SW 1271 (cell line): ENCODE measurements at regions not wholly inside any gene's neighbourhood (a gene's known extent, or its start where the extent isn't known, plus 50 kb on each side); places are given as distances from the start of the nearest gene placed in this dataset.

ENCODE experiments used
- DNase-seq, 2 experiments: peaks; one replicate each; lab custom pipeline; 2025; lab: John Stamatoyannopoulos, UW

DNA sequence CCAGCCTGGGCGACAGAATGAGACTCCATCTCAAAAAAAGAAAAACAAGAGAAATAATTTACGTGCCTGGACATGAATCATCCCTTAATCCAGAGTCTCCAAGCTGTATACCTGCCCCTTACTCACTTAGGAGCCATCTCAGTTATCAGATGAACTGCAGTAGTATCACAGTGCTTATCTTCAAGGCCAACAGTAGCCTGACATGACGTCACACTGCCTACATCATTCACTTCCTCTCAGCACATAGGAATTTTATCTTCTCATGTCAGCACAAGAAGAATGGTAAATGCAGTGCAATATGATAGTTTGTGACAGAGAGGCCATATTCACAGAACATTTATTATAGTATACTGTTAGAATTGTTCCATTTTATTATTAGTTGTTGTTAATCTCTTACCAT, 216.6 kb downstream of the SS18 start:
- DNase-seq, result no peak

- no peak for DNase-seq
Observed at GRCh38 chr18:25866331-25866730, 224.1 kb downstream of the SS18 start.

DNA sequence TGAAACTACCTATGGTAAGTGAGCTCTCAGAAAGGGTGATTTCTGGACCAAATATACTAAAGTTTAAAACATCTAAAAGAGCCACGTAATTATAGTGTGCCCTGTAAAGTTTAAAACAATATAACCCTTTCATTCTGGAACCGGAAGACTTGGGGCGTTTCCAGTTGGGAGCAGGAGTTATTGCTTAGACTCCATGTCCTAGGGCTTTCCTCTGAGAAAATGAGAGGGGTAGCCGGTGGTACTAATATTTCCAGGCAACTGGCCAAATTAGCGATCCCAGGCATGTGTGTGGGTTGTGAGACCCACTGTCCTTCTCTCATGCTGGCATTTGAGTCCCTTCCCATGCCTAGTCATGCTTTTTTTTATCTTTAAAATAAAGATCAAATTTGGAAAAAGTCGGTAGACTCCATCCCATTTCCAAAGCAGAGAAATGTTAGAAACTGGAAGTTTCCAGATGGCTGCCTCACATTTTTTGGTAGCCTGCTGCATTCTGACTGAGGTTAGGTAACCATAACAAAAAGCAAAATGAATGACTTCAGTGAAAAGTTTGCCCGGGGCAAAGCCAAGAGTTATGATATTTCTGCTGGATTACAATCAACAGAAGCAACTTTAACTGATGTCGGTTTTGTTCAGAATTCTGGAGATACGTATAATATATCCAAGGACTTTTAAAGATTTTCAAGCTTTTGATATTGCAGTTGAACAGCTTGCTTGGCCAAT, 227.4 kb downstream of the SS18 start:
- no peak for DNase-seq

- no peak for DNase-seq
Observed at GRCh38 chr18:25853691-25854433, 236.6 kb downstream of the SS18 start.

DNA sequence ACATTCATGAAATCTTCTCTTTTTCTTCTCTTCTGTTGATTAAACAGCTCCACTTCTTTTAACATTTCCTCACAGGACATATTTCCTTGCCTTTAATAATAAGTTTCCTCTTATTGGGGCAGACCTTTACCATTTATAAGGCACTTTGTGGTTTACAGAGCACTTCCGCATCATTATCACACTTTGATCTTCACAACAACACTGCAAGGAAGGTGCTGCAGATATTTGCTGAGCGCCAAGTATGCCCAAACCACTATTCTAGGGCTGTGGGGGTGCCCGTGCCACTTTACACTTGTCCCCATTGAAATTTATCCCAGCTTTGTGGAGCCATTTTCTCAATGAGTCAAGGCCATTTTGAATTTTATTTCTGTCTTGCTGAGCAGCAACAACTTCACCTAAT, 246.6 kb downstream of the SS18 start:
- no peak for DNase-seq

- no peak for DNase-seq
Observed at GRCh38 chr18:25842665-25843064, 247.7 kb downstream of the SS18 start.

- no peak for DNase-seq
Observed at GRCh38 chr18:25834061-25834460, 256.4 kb downstream of the SS18 start.

DNA sequence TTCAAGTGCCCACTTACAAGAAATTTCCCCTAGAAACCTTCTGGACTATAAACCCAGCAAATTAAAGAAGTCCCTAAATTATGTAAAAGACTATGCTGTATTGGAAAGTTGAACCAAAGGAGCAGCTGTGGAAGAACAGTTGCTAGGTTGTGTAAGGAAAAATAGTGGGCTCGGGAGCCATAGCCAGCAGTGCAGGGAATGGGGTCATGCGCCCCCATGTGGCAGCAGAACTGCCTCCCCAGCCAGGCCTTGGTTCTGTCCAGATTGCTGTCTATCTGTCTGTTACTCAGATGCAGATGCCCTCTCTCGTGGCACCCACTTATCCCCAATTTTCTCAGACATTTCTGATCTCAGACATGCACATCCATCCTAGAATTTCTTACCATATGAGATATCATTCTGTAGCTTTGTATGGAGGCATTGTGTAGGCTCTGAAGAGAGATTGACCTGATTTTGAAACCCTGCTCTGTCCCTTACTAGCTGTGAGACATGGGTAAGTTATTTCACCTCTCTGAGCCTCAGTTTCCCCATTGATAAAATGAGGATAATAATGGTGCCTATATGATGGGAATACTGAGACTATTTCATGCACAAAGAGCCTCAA, 258.3 kb downstream of the SS18 start:
- peak in 1 of 2 experiments; percentile 41 for DNase-seq

DNA sequence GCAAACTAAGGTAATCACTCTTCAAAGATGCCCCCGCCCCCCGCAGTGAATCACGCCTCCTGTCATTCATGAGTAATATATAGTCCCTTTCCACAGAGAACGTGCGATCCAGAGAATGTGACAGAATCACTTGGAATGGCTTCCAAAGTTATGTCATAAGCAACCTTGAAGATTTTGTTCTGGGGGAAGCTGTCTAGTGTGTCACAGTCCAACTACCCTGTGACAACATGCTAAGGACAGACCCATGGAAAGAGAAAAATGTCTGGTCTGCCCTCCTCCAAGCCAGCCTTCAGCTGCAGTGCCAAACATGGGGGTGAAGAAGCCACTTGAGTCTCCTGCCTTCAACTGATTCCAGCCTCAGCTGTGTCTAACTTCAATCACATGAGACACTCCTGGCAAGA, 259.1 kb downstream of the SS18 start:
- DNase-seq, result no peak

- DNase-seq, result no peak
Observed at GRCh38 chr18:25830787-25831186, 259.6 kb downstream of the SS18 start.

DNA sequence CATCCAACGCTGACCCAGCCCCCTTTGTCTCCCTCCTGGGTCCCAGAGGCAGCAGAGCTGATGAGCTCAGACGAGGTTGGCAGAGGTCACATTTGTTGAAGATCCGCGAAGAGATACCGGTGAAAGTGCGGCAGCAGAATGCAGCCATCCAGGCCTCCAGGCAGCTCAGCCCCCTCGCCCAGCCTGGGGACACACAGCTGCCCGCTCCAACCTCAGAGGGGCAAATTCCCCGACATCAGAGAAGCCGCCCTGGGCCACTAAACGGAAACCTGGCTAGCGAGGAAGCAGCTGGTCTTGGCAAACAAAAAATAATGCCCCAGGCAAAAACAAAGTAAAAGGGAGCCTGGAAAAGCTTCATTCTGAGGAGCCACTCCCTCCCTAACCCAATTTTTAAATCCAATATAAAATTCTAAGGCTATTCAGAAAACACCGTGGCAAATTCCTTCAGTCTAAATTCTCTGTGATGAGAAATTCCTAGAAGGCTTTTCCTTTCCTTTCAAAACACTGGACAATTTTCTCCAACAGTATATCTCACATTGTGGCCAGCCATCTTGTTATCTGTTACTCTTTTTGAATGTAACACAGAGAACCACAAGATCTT, 262.4 kb downstream of the SS18 start:
- no peak for DNase-seq

GRCh38 chr18:25827228-25827627, 263.2 kb downstream of the SS18 start:
- no peak for DNase-seq

DNA sequence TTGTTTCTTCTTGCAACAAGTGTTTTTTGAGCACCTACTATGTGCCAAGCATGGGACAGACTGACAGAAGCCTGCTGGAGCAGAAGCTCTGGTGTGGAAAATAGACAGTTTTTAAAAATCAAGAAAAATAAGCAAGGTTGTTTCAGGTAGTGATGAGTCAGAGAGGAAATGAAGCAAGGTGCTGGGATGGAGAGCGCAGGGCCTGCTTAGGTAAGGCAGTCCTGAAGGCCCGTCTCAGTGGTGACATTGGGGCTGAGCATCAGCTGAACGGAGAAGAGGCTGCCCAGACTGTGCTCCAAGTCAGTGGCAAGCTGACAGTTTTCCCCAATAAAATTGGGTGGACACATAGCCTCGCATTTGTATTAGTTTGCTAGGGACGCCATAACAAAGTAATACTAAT, 263.6 kb downstream of the SS18 start:
- DNase-seq, result no peak

DNA sequence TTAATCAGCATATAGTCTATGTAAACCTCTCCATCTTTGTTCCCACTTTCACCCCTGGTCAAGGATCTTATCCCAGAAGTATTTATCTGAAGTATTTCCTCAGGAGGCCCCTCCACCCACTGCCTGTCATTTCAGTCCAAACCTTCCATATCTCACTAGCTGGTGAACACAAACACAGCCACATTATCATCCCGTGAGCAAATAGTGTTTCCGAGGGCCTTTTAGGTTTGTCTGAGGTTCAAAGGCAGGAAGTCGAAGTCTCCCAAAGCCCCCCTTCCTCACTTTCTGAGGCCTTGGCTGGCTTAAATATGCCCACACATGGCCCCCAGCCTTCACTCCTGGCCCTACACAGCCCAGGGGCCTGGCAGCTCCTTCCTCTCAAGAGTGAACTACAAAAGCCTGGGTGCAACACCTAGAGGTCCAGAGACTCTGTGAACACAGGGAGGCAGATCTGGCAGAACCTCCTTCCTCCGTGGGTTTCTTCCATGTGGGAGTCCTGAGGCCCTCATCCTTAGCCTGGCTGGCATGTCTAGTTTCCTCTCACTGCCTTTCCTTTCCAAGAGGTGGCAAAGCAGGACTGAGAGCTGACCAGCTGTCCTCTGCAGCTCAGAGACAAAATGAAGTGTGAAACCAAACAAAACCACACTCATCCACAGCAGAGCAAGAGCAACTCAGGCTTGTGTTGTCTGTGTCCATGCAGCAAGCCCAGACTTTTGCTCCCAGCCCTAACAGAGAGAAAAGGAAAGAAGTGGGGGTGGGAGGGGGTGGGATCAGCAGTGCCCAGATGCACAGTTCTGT, 264.2 kb downstream of the SS18 start:
- DNase-seq, result no peak

DNA sequence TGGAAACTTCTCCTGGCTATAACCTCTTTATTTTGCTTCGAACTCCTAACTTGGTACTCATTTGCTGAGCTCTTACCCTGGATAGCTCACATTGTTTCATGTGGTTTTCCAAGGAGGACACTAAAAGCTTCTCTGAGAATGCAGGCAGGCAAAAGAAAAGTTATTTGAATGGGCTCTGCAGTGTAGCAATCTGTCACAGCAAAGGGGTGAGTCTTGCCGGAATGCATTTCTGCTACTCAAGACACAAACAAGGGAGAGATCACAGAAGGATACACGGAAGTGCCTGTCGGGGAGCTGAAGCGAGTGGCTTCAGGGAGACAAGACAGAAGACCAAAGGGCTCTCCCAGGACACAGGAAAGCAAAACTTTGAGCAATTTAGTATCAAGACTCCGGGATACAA, 265.4 kb downstream of the SS18 start:
- DNase-seq, result no peak

DNA sequence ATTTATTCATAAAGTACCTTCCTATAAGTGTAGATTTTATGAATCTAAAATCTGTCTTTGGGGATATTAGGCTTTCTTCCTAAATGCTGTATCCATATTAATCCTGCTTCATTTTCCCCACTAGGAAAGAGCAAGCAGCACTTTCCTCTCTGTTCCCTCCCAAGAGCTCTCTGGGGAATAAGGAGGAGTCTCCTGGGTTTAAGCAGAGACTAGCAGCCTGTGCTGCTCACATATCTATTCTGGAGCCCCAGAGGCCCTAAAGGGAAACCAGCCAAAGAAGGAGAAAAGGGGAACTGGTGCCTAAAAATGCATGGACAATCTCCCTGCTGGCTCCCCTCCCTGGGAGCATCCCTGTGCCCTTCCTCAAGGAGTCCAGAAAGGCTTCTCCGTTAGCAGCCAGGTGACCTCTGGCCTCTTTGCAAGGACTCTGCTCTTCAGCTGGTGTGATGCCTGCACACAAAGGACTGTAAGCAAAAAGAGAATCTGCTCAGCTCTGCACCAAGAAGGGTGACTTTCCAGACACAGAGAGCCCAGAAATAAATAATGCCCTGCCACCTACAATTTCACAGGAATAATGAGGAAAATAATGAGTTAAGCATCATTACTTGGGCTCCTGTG, 270.6 kb downstream of the SS18 start:
- DNase-seq, result no peak

DNA sequence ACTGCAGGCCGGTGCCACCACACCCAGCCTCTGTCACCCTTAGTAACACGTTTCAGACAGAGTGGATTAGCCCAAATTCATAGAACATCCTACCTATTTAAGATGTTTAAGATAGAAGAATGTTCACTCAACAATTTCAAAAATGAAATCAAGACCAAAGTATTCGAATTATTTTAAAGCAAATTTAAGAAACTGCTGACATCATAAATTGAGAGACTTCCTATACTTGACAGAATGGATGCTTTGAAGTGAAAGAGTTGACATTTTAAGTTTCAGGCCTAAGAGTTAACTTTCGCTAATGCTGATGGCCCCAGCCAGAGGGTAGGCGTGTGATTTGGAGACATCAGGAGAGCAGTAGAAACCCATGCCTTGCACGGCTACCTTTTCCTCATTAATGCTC, 271.9 kb downstream of the SS18 start:
- no peak for DNase-seq

GRCh38 chr18:25817546-25818237, 272.7 kb downstream of the SS18 start:
- DNase-seq, result no peak

- DNase-seq, result no peak
Observed at GRCh38 chr18:25815659-25816058, 274.8 kb downstream of the SS18 start.

DNA sequence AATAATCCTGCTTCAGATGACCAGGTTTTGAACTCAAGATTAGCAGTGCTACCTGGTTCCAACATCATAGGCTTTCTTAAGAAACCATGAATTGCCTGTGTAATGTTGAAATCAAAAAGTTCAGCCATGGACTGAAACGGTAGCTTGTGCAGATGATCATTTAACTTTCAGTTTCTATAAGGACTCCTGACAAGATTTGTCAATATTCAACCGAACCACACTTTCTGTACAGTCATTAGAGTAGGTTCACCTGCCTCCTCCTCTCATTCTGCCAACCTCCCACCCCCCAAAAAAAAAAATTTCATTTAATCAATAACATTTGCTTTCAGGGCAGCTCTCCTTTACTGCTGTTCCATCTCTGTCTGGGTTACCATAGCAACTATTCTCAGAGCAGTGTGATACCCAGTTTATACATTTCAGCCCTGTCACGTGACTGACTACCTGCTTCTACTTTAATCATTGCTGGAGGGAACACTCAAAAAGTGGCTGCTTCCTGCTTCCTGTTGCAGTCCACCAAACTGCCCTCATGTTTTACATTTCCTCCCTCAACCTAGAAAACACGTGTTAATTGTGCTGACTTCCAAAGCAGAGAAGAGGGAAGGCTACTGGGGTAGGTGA, 275.5 kb downstream of the SS18 start:
- no peak for DNase-seq

DNA sequence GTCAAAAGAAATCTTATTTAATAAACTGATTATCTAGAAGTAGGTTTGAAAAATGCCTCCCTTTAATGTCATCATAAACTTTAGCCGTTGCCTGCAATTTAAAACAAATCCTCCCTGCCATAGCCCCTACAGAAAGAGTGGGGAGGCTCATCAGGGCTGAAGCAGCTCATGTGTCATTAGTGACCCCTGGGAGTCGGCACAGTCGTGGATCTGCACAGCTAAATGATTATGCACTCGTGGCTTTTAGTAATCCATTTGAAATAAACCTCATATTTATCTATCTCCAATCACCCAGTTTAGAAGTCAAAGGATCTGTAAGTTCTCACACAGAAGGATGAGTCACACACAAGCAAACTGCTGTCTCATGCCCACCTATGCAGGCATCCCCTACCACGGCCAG, 277.3 kb downstream of the SS18 start:
- no peak for DNase-seq
